Tibial nerve (tissue), 3 donors: ENCODE measurements at regions not wholly inside any gene's neighbourhood (a gene's known extent, or its start where the extent isn't known, plus 50 kb on each side); places are given as distances from the start of the nearest gene placed in this dataset.

Experiments used
- POLR2A ChIP-seq, 2 donors: fragments of 450-650 bp; IDR thresholded peaks; one replicate each; pipeline ENCODE4 v1.6.1; 2017; ENCODE audit warnings: antibody characterized with exemption in 2 of 2, mild to moderate bottlenecking in 2 of 2, moderate library complexity in 2 of 2
- TF ChIP-seq, protein P1 (sequence below), 5 experiments: fragments of 200-600 bp in 3 of 5; fragments of 450-650 bp in 2 of 5; sonication (generic) in 3 of 5; IDR thresholded peaks; one replicate each; pipeline ENCODE4 v1.5.1; 2016 to 2019; ENCODE audit warnings: antibody characterized with exemption in 5 of 5, mild to moderate bottlenecking in 3 of 5, moderate library complexity in 2 of 5

DNA sequence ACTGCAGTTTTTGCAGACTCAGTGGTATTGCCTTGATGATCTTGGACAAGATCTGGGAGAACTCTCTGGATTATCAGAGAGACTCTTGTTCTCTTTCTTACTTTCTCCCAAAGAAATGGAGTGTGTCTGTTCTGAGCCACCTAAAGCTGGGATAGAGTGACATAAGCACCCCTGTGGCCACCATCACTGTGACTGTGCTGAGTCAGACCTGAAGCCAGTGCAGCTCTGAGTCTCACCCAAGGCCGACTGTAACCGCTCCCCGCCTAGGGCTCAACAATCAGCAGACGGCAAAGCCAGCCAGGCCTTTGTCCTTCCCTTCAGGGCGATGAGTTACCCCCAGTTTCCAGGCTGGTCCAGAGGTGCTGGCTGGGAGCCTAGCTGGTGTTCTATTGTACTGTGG lies 795.6 kb downstream of the UQCRFS1 start:
- TF ChIP-seq, protein P1, sequence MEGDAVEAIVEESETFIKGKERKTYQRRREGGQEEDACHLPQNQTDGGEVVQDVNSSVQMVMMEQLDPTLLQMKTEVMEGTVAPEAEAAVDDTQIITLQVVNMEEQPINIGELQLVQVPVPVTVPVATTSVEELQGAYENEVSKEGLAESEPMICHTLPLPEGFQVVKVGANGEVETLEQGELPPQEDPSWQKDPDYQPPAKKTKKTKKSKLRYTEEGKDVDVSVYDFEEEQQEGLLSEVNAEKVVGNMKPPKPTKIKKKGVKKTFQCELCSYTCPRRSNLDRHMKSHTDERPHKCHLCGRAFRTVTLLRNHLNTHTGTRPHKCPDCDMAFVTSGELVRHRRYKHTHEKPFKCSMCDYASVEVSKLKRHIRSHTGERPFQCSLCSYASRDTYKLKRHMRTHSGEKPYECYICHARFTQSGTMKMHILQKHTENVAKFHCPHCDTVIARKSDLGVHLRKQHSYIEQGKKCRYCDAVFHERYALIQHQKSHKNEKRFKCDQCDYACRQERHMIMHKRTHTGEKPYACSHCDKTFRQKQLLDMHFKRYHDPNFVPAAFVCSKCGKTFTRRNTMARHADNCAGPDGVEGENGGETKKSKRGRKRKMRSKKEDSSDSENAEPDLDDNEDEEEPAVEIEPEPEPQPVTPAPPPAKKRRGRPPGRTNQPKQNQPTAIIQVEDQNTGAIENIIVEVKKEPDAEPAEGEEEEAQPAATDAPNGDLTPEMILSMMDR (IDR thresholded peaks at IDR 0.05): no peak
- TF ChIP-seq POLR2A (IDR thresholded peaks at IDR 0.05): no peak
